ENCODE measurements at regions not wholly inside any gene's neighbourhood (a gene's known extent, or its start where the extent isn't known, plus 50 kb on each side); places are given as distances from the start of the nearest gene placed in this dataset.

GRCh38 chr7:41869596-41869995 lies 166.7 kb upstream of the INHBA start:
- Histone ChIP-seq H3K4me3 (ENCODE audit: low read depth in 1 of 3, low read length in 3 of 3) (no peak overlapping the region), H3K27me3 (ENCODE audit: control insufficient read depth in 4 of 4, insufficient read depth in 4 of 4, low read length in 3 of 4) (no peaks in the 10 kb centered on the region), H3K9ac (ENCODE audit: low read depth in 1 of 2, low read length in 2 of 2) (no peak overlapping the region), H3K36me3 (ENCODE audit: control insufficient read depth in 4 of 4, insufficient read depth in 3 of 4, low read depth in 1 of 4, low read length in 3 of 4) (no peaks in the 10 kb centered on the region), H3K4me1 (ENCODE audit: control insufficient read depth in 4 of 4, insufficient read depth in 4 of 4, low read length in 3 of 4) (no peaks in the 10 kb centered on the region), H3K9me3 (ENCODE audit: control insufficient read depth in 4 of 4, low read length in 3 of 4) (peaks cover 3 to 17% (median 12%) of the 10 kb centered on the region in 4 donors), H3K27ac (ENCODE audit: low read depth in 1 of 2, low read length in 2 of 2) (no peak overlapping the region)
- WGBS = 69% methylated on average over 3 of the region's 3 CpGs
- DNase-seq (ENCODE audit: low spot score) = no peak
- TF ChIP-seq RAD21 (IDR thresholded peaks at IDR 0.05) = no peak
- TF ChIP-seq SP1 (IDR thresholded peaks at IDR 0.05) = no peak
- no peak for TF ChIP-seq ZBTB33 (IDR thresholded peaks at IDR 0.05)
- no peak for TF ChIP-seq FOXA2 (IDR thresholded peaks at IDR 0.05)
- TF ChIP-seq FOXA1 (IDR thresholded peaks at IDR 0.05) = no peak
- TF ChIP-seq, protein P1, sequence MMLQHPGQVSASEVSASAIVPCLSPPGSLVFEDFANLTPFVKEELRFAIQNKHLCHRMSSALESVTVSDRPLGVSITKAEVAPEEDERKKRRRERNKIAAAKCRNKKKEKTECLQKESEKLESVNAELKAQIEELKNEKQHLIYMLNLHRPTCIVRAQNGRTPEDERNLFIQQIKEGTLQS (IDR thresholded peaks at IDR 0.05) = no peak
- TF ChIP-seq EGR1 (IDR thresholded peaks at IDR 0.05; ENCODE audit: low read depth in 2 of 2) = no peak
- no peak for TF ChIP-seq GABPA (IDR thresholded peaks at IDR 0.05 in 1 of 2, conservative IDR thresholded peaks at IDR 0.05 in 1 of 2)
- no peak for TF ChIP-seq NR2F2 (IDR thresholded peaks at IDR 0.05)
- no peak for TF ChIP-seq MAX (IDR thresholded peaks at IDR 0.05)
- no peak for TF ChIP-seq HNF4A (conservative IDR thresholded peaks at IDR 0.05)
- TF ChIP-seq REST (IDR thresholded peaks at IDR 0.05) = no peak
- no peak for TF ChIP-seq YY1 (IDR thresholded peaks at IDR 0.05)
- TF ChIP-seq RXRA (IDR thresholded peaks at IDR 0.05) = no peak
- TF ChIP-seq, protein P2, sequence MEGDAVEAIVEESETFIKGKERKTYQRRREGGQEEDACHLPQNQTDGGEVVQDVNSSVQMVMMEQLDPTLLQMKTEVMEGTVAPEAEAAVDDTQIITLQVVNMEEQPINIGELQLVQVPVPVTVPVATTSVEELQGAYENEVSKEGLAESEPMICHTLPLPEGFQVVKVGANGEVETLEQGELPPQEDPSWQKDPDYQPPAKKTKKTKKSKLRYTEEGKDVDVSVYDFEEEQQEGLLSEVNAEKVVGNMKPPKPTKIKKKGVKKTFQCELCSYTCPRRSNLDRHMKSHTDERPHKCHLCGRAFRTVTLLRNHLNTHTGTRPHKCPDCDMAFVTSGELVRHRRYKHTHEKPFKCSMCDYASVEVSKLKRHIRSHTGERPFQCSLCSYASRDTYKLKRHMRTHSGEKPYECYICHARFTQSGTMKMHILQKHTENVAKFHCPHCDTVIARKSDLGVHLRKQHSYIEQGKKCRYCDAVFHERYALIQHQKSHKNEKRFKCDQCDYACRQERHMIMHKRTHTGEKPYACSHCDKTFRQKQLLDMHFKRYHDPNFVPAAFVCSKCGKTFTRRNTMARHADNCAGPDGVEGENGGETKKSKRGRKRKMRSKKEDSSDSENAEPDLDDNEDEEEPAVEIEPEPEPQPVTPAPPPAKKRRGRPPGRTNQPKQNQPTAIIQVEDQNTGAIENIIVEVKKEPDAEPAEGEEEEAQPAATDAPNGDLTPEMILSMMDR (IDR thresholded peaks at IDR 0.05; ENCODE audit: low read depth, low read length, missing input control) = no peak

DNA sequence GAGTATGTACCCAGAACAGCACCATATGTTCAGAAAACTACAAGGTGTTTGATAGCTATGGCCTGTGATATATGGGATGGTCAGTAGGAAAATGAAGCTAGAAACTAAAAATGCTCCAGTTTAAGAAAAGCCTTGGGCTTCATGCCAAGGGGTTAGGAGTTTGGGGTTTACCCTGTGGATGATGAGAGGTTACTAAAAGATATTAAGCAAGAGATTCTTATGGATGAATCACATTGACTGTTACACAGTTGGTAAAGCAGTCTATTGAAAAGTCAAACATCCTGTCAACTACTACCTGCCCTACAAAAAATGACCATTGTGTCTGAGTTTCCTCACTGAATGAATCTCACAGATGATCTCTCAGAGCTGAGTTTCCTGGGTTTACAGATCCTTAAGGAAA lies 166.2 kb upstream of the INHBA start:
- Histone ChIP-seq H3K9ac (ENCODE audit: low read depth in 1 of 2, low read length in 2 of 2) (no peak overlapping the region), H3K36me3 (ENCODE audit: control insufficient read depth in 4 of 4, insufficient read depth in 3 of 4, low read depth in 1 of 4, low read length in 3 of 4) (no peaks in the 10 kb centered on the region), H3K4me1 (ENCODE audit: control insufficient read depth in 4 of 4, insufficient read depth in 4 of 4, low read length in 3 of 4) (no peaks in the 10 kb centered on the region), H3K9me3 (ENCODE audit: control insufficient read depth in 4 of 4, low read length in 3 of 4) (peaks cover 6 to 21% (median 14%) of the 10 kb centered on the region in 4 donors), H3K4me3 (ENCODE audit: low read depth in 1 of 3, low read length in 3 of 3) (no peak overlapping the region), H3K27me3 (ENCODE audit: control insufficient read depth in 4 of 4, insufficient read depth in 4 of 4, low read length in 3 of 4) (no peaks in the 10 kb centered on the region), H3K27ac (ENCODE audit: low read depth in 1 of 2, low read length in 2 of 2) (no peak overlapping the region)
- TF ChIP-seq MAX (IDR thresholded peaks at IDR 0.05) = no peak
- no peak for DNase-seq (ENCODE audit: low spot score)
